HepG2 (cell line): ENCODE measurements at regions not wholly inside any gene's neighbourhood (a gene's known extent, or its start where the extent isn't known, plus 50 kb on each side); places are given as distances from the start of the nearest gene placed in this dataset.
A peak's percentile ranks its signal among the peaks of the same experiment; 100 is the strongest.

Experiments used
- ATAC-seq: fragments of 200-7000 bp; cut with Tn5 transposase; 3 replicates; pipeline ENCODE4 v1.9.1; 2020; ENCODE audit warnings: mild to moderate bottlenecking, moderate library complexity
- BruUV-seq: library from RNA; stranded (reverse); fragments of 400-500 nt; replicated peaks from 2 replicates; lab custom pipeline; 2021; lab: Mats Ljungman, UMichigan
- CTCF ChIA-PET: fragments of 300-600 bp; formaldehyde crosslinking; extraction: SDS; loops from one replicate; lab custom pipeline; 2021; ENCODE audit warnings: low total read pairs, inconsistent platforms, low intra/inter-chr PET ratio; lab: Yijun Ruan, JAX
- POLR2A ChIA-PET: fragments of 350-600 bp; sonication (Branson Sonifier 250); formaldehyde crosslinking; loops from one replicate; lab custom pipeline; 2020; ENCODE audit warnings: antibody characterized with exemption, inconsistent platforms; lab: Yijun Ruan, JAX
- DNase-seq: peaks from one replicate; pipeline ENCODE4 v3.0.0-alpha.2; 2015; ENCODE audit warnings: low spot score
- FAIRE-seq: peaks from 3 replicates; lab custom pipeline; 2011; peaks lifted over from hg19 to GRCh38; lab: Jason Lieb, UNC
- H2AFZ ChIP-seq: one replicate; pipeline ENCODE4 v1.6.1; 2011; ENCODE audit warnings: low read length, inconsistent platforms
- H3K27ac ChIP-seq: fragments of 300-600 bp; 3 replicates; pipeline ENCODE4 v1.8.0; 2011; ENCODE audit warnings: mixed run types, mild to moderate bottlenecking, mixed read lengths, low read length, inconsistent platforms; ENCODE audit not compliant: insufficient read depth; ENCODE audit errors: extremely low read length
- H3K27me3 ChIP-seq, 2 experiments: fragments of 200-600 bp in 1 of 2; 2 replicates in 1 of 2; 3 replicates in 1 of 2; pipeline versions ENCODE4 v1.6.0 to v1.8.0; 2011; ENCODE audit warnings: low read length in 2 of 2, mild to moderate bottlenecking in 2 of 2, moderate library complexity in 2 of 2, inconsistent platforms in 1 of 2; ENCODE audit not compliant: insufficient read depth in 2 of 2, control insufficient read depth in 1 of 2
- H3K36me3 ChIP-seq, 2 experiments: fragments of 200-600 bp in 1 of 2; replicated peaks in 1 of 2; 2 replicates in 1 of 2; 3 replicates in 1 of 2; pipeline versions ENCODE4 v1.5.1 to v1.8.0; 2011; ENCODE audit warnings: low read length in 2 of 2, inconsistent platforms in 1 of 2; ENCODE audit not compliant: insufficient read depth in 2 of 2, control insufficient read depth in 1 of 2
- H3K4me1 ChIP-seq: 2 replicates; pipeline ENCODE4 v1.5.1; 2012; ENCODE audit warnings: low read length, inconsistent platforms; ENCODE audit not compliant: insufficient read depth
- H3K4me2 ChIP-seq: 2 replicates; pipeline ENCODE4 v1.6.0; 2011; ENCODE audit warnings: low read depth, low read length, inconsistent platforms
- H3K4me3 ChIP-seq, 3 experiments: fragments of 200-600 bp in 1 of 3; sonication (generic), shearing (Covaris generic) in 1 of 3; replicated peaks in 1 of 3; 2 replicates each; pipeline ENCODE4 v1.5.1; 2011 to 2016; ENCODE audit warnings: low read length in 3 of 3, inconsistent platforms in 2 of 3, low read depth in 2 of 3, mild to moderate bottlenecking in 2 of 3, control low read depth in 1 of 3, mixed read lengths in 1 of 3; ENCODE audit not compliant: insufficient read depth in 1 of 3
- H3K79me2 ChIP-seq: one replicate; pipeline ENCODE4 v1.6.1; 2011; ENCODE audit warnings: low read length, inconsistent platforms; ENCODE audit not compliant: insufficient read depth
- H3K9ac ChIP-seq: 2 replicates; pipeline ENCODE4 v1.6.0; 2011; ENCODE audit warnings: mild to moderate bottlenecking, low read depth, low read length, inconsistent platforms; ENCODE audit not compliant: insufficient read depth
- H3K9me3 ChIP-seq: 2 replicates; pipeline ENCODE4 v1.5.1; 2012; ENCODE audit warnings: mild to moderate bottlenecking, low read length
- H4K20me1 ChIP-seq: 2 replicates; pipeline ENCODE4 v1.6.0; 2011; ENCODE audit warnings: inconsistent platforms, mild to moderate bottlenecking, low read length, moderate library complexity; ENCODE audit not compliant: insufficient read depth
- ADNP ChIP-seq: sonication (generic); formaldehyde crosslinking; IDR thresholded peaks from 2 replicates; pipeline ENCODE4 v1.4.0; 2020; ENCODE audit warnings: missing genetic modification reagents
- MAFK ChIP-seq, 2 experiments: IDR thresholded peaks in 1 of 2; conservative IDR thresholded peaks in 1 of 2; 2 replicates each; pipeline ENCODE4 v1.6.1; 2011; ENCODE audit warnings: improper control_type of control experiment in 2 of 2, low read length in 2 of 2
- RELA ChIP-seq: sonication (generic); formaldehyde crosslinking; IDR thresholded peaks from 2 replicates; pipeline ENCODE4 v1.4.0; 2020; ENCODE audit warnings: missing genetic modification reagents
- SMARCC2 ChIP-seq: fragments of 450-650 bp; IDR thresholded peaks from 2 replicates; pipeline ENCODE4 v1.6.1; 2017; ENCODE audit warnings: antibody characterized with exemption, mild to moderate bottlenecking
- WGBS: methylation state at CpG from one replicate; pipeline ENCODE4 v1.1.6; 2017; ENCODE audit warnings: low lambda C conversion rate; 5-methylcytosine and 5-hydroxymethylcytosine counted together
- in situ Hi-C: cut with HindIII; loops from 2 replicates; pipeline ENCODE4 v1.10.0; 2017; ENCODE audit warnings: low pct_unique_long_range_greater_than_20kb; ENCODE audit not compliant: extremely low pct_ligation_motif_present
- intact Hi-C: fragments of 100-400 bp; cut with micrococcal nuclease; formaldehyde crosslinking; loops from one replicate; pipeline ENCODE4 v1.10.0; 2022; ENCODE audit not compliant: unreplicated experiment
- TF ChIP-seq, protein P1 (sequence below), 2 experiments: sonication (generic) in 1 of 2; formaldehyde crosslinking in 1 of 2; IDR thresholded peaks; 2 replicates each; pipeline versions ENCODE4 v1.4.0 to v1.6.1; 2018 to 2020; ENCODE audit warnings: missing genetic modification reagents in 2 of 2, borderline replicate concordance in 1 of 2, low read depth in 1 of 2, mild to moderate bottlenecking in 1 of 2, missing biosample characterization in 1 of 2

DNA sequence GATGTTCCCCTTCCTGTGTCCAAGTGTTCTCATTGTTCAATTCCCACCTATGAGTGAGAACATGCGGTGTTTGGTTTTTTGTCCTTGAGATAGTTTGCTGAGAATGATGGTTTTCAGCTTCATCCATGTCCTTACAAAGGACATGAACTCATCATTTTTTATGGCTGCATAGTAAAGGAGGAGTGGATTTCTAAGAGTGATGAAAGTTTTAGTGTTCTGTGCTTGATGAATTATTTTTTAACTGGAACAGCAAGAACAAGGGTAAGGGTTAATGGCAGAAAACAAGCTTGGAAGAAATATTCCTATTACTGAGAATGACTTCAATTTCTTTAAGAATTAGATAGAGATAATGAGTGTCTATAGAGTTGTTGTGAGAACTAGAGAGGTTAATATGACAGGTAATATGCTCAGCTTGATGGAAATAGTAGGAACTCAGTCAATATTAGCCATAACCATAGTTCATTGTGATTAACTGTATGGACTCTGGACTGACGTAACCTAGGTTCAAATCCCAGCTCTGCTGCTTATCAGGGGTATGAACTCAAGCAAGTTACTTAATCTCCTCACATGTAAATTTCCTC, 190.0 kb downstream of the RPS12 start (continued):
- TF ChIP-seq, protein P1, sequence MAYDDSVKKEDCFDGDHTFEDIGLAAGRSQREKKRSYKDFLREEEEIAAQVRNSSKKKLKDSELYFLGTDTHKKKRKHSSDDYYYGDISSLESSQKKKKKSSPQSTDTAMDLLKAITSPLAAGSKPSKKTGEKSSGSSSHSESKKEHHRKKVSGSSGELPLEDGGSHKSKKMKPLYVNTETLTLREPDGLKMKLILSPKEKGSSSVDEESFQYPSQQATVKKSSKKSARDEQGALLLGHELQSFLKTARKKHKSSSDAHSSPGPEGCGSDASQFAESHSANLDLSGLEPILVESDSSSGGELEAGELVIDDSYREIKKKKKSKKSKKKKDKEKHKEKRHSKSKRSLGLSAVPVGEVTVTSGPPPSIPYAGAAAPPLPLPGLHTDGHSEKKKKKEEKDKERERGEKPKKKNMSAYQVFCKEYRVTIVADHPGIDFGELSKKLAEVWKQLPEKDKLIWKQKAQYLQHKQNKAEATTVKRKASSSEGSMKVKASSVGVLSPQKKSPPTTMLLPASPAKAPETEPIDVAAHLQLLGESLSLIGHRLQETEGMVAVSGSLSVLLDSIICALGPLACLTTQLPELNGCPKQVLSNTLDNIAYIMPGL (CRISPR knock-in tag; IDR thresholded peaks at IDR 0.05; ENCODE audit: borderline replicate concordance in 1 of 2, low read depth in 1 of 2) = no peak
- TF ChIP-seq SMARCC2 (no peak), RELA (CRISPR knock-in tag) (no peak)

DNA sequence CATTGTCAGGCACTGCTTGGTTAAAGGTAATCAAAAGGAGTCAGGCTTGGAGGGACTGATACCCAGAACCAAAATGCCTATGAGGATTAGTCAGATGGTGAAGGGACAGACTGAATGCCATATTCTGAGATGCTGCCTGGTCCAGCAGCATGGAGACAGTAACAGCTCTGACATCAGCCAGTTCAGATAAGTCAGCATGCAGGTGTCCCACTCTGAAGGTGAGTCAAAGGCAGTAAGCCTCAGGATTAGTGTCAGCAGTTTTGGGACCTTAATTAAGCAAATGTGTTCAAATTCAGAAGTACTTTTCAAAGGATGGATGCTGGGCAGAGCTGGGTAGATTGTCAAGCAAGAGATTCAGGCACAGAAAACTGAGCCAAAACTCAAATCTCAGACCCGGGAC, 198.4 kb downstream of the RPS12 start:
- Histone ChIP-seq H2AFZ (no peak overlapping the region), H3K79me2 (no peaks in the 10 kb centered on the region)
- in situ Hi-C loops = no loop called here
- BruUV-seq = no TSS peak
- FAIRE-seq = no peak
- TF ChIP-seq MAFK (conservative IDR thresholded peaks at IDR 0.05 in 1 of 2, IDR thresholded peaks at IDR 0.05 in 1 of 2; ENCODE audit: low read length in 2 of 2) (peak in 1 of 2 experiments; percentile 19; a peak in 1 of 4 replicates), ADNP (CRISPR knock-in tag) (no peak)
- TF ChIP-seq, all 625 proteins: peak for 1
- intact Hi-C loops = no loop called here
- Histone ChIP-seq H3K27me3 (peaks cover 0 to 1% of the 10 kb centered on the region in 2 experiments; a peak in 1 of 5 replicates), H3K36me3 (no peaks in the 10 kb centered on the region), H3K4me2 (no peak overlapping the region), H4K20me1 (no peaks in the 10 kb centered on the region), H3K4me1 (no peaks in the 10 kb centered on the region), H3K27ac (no peak overlapping the region), H3K9ac (no peak overlapping the region), H3K4me3 (no peak overlapping the region), H3K9me3 (no peaks in the 10 kb centered on the region)
- CTCF ChIA-PET = no interaction called here
- ATAC-seq (no peak), DNase-seq (no peak)
- POLR2A ChIA-PET = no interaction called here
- 5% methylated on average over 1 of the region's 1 CpG for WGBS
